ENCODE measurements at regions not wholly inside any gene's neighbourhood (a gene's known extent, or its start where the extent isn't known, plus 50 kb on each side); places are given as distances from the start of the nearest gene placed in this dataset.

GRCh38 chr16:86029131-86029741 is 130.3 kb downstream of the IRF8 start:
- Histone ChIP-seq H3K27me3 (peaks cover 0 to 3% of the 10 kb centered on the region in 2 donors), H3K4me3 (no peak overlapping the region), H3K36me3 (no peaks in the 10 kb centered on the region), H3K4me1 (no peaks in the 10 kb centered on the region), H3K9me3 (no peaks in the 10 kb centered on the region), H3K27ac (no peak overlapping the region)
- ATAC-seq (no peak), DNase-seq (peak in 1 of 3 donors; percentile 23)
- TF ChIP-seq POLR2A (IDR thresholded peaks at IDR 0.05): no peak
- TF ChIP-seq, protein P1, sequence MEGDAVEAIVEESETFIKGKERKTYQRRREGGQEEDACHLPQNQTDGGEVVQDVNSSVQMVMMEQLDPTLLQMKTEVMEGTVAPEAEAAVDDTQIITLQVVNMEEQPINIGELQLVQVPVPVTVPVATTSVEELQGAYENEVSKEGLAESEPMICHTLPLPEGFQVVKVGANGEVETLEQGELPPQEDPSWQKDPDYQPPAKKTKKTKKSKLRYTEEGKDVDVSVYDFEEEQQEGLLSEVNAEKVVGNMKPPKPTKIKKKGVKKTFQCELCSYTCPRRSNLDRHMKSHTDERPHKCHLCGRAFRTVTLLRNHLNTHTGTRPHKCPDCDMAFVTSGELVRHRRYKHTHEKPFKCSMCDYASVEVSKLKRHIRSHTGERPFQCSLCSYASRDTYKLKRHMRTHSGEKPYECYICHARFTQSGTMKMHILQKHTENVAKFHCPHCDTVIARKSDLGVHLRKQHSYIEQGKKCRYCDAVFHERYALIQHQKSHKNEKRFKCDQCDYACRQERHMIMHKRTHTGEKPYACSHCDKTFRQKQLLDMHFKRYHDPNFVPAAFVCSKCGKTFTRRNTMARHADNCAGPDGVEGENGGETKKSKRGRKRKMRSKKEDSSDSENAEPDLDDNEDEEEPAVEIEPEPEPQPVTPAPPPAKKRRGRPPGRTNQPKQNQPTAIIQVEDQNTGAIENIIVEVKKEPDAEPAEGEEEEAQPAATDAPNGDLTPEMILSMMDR (IDR thresholded peaks at IDR 0.05): no peak
- intact Hi-C loops (cut with DNase I): no loop called here
- 31% methylated on average over 5 of the region's 20 CpGs for WGBS (ENCODE audit: insufficient coverage, low coverage, low lambda C conversion rate, missing lambda C conversion rate)

DNA sequence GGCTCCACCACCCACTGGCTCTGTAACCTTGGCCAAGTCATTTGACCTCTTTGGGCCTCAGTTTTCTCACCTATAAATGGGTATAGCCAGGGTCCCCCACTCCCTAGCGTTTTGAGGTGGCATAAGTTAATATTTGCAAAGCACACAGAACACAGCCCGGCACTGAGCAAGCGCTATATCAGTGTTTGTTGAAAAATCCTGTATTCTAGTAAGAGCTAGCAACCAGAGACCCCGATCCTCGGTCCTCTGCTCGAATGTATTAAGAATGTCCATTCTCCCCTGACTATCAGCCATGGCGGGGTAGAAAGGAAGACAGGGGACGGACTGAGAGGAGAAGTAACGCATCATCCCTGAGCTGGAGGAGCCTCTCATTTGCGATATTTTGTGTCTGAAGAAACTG is 131.2 kb downstream of the IRF8 start:
- Histone ChIP-seq H3K4me1 (no peaks in the 10 kb centered on the region), H3K9me3 (no peaks in the 10 kb centered on the region), H3K36me3 (no peaks in the 10 kb centered on the region), H3K4me3 (no peak overlapping the region), H3K27ac (no peak overlapping the region), H3K27me3 (peaks cover 0 to 3% of the 10 kb centered on the region in 2 donors)
- WGBS (ENCODE audit: insufficient coverage, low coverage, low lambda C conversion rate, missing lambda C conversion rate): 79% methylated on average over 9 of the region's 10 CpGs
- no peak for TF ChIP-seq POLR2A (IDR thresholded peaks at IDR 0.05)
- TF ChIP-seq, protein P1 (IDR thresholded peaks at IDR 0.05): no peak
- intact Hi-C loops (cut with DNase I): no loop called here
- DNase-seq: no peak
- ATAC-seq: no peak

DNA sequence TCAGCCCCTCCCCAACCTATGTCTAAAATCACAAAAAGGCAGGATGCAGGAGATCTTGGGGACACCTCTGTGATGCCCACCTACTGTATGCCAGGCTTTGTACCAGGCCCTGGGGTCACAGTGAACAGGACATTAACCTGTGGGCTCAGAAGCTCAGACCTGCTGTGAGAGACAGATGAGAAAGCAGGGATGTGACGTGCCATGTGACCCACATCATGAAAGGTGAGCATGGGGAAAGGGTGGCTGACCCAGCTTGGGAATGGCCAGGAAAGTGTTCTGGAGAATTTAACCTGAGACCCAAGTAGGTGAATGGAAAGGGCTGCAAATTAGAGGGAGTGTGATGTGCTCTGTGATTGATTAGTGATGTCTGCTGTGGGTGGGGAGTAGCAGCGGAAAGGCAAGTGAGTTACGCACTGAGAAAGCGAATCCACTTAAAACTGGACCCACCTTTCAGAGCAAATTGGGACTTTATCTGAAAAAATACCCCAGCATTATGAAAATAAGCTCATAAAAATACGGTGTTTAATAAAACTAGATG is 132.2 kb downstream of the IRF8 start:
- Histone ChIP-seq H3K27ac (no peak overlapping the region), H3K4me3 (no peak overlapping the region), H3K36me3 (no peaks in the 10 kb centered on the region), H3K27me3 (peaks cover 0 to 3% of the 10 kb centered on the region in 2 donors), H3K9me3 (no peaks in the 10 kb centered on the region), H3K4me1 (no peaks in the 10 kb centered on the region)
- ATAC-seq (no peak), DNase-seq (no peak)
- intact Hi-C loops (cut with DNase I): no loop called here
- 76% methylated on average over 5 of the region's 5 CpGs for WGBS (ENCODE audit: insufficient coverage, low coverage, low lambda C conversion rate, missing lambda C conversion rate)
- no peak for TF ChIP-seq POLR2A (IDR thresholded peaks at IDR 0.05)
- TF ChIP-seq, protein P1 (IDR thresholded peaks at IDR 0.05): no peak

GRCh38 chr16:86033016-86033474 is 134.1 kb downstream of the IRF8 start:
- no peak overlapping the region for H3K27ac ChIP-seq
- WGBS (ENCODE audit: insufficient coverage, low coverage, low lambda C conversion rate, missing lambda C conversion rate): 46% methylated on average over 6 of the region's 19 CpGs
- no peak overlapping the region for H3K4me3 ChIP-seq
- TF ChIP-seq, protein P1 (IDR thresholded peaks at IDR 0.05): no peak
- no peak for TF ChIP-seq POLR2A (IDR thresholded peaks at IDR 0.05)
- H3K36me3 ChIP-seq: no peaks in the 10 kb centered on the region
- peaks cover 0 to 3% of the 10 kb centered on the region in 2 donors for H3K27me3 ChIP-seq
- DNase-seq (no peak), ATAC-seq (no peak)
- no peaks in the 10 kb centered on the region for H3K9me3 ChIP-seq
- no peaks in the 10 kb centered on the region for H3K4me1 ChIP-seq
- intact Hi-C loops (cut with DNase I): no loop called here
